Kidney (tissue), 13 donors: ENCODE measurements at regions not wholly inside any gene's neighbourhood (a gene's known extent, or its start where the extent isn't known, plus 50 kb on each side); places are given as distances from the start of the nearest gene placed in this dataset.
A peak's percentile ranks its signal among the peaks of the same experiment; 100 is the strongest.

Experiments used
- DNase-seq, 5 donors: peaks; one replicate each; pipeline ENCODE4 v3.0.0-alpha.2; 2013 to 2020
- FAIRE-seq: peaks from 2 replicates; lab custom pipeline; 2012; peaks lifted over from hg19 to GRCh38; lab: Jason Lieb, UNC
- H3K27ac ChIP-seq, 2 donors: one replicate each; pipeline ENCODE4 v1.7.0; 2013; ENCODE audit warnings: low read depth in 2 of 2, low read length in 2 of 2, inconsistent platforms in 1 of 2
- H3K27me3 ChIP-seq: one replicate; pipeline ENCODE4 v1.7.1; 2013; ENCODE audit warnings: low read length, inconsistent platforms; ENCODE audit not compliant: control insufficient read depth, insufficient read depth
- H3K36me3 ChIP-seq, 3 donors: one replicate each; pipeline versions ENCODE4 v1.7.0 to v1.7.1; 2013; ENCODE audit warnings: low read length in 3 of 3, control low read depth in 1 of 3, inconsistent platforms in 1 of 3; ENCODE audit not compliant: insufficient read depth in 3 of 3, control insufficient read depth in 2 of 3
- H3K4me1 ChIP-seq, 3 donors: one replicate each; pipeline versions ENCODE4 v1.7.0 to v1.7.1; 2013; ENCODE audit warnings: low read length in 3 of 3, inconsistent platforms in 1 of 3, low read depth in 1 of 3; ENCODE audit not compliant: control insufficient read depth in 2 of 3, insufficient read depth in 2 of 3
- H3K4me3 ChIP-seq, 3 donors: one replicate each; pipeline versions ENCODE4 v1.7.0 to v1.8.1; 2013; ENCODE audit warnings: low read length in 3 of 3, control low read depth in 1 of 3, inconsistent platforms in 1 of 3
- H3K9ac ChIP-seq, 3 donors: one replicate each; pipeline versions ENCODE4 v1.7.0 to v1.7.1; 2013; ENCODE audit warnings: low read length in 3 of 3, control low read depth in 1 of 3, inconsistent platforms in 1 of 3
- H3K9me3 ChIP-seq, 3 donors: one replicate each; pipeline versions ENCODE4 v1.7.0 to v1.7.1; 2013; ENCODE audit warnings: low read length in 3 of 3, control low read depth in 1 of 3, inconsistent platforms in 1 of 3; ENCODE audit not compliant: control insufficient read depth in 2 of 3, insufficient read depth in 1 of 3
- CTCF ChIP-seq: IDR thresholded peaks from 3 replicates; pipeline ENCODE4 v1.5.1; 2012; ENCODE audit warnings: mild to moderate bottlenecking, moderate library complexity, borderline replicate concordance; ENCODE audit not compliant: insufficient read depth; ENCODE audit errors: extremely low read depth
- intact Hi-C: fragments of 100-400 bp; cut with DNase I; formaldehyde crosslinking; loops from one replicate; pipeline ENCODE4 v1.11.1; 2022
- donor health status: control.
- donor health status: control.
- donor health status: control.
- donor health status: control.
- donor health status: control.
- donor health status: DM: yes; HTN: yes; CAD: no.
- donor health status: Normal renal cell carcinoma (clear cell type).

GRCh38 chr2:47227532-47228279 lies 51.4 kb upstream of the CALM2 start:
- Histone ChIP-seq H3K27me3 (no peaks in the 10 kb centered on the region), H3K4me3 (no peak overlapping the region), H3K27ac (no peak overlapping the region), H3K9ac (no peak overlapping the region), H3K36me3 (no peaks in the 10 kb centered on the region), H3K9me3 (no peaks in the 10 kb centered on the region), H3K4me1 (peaks cover 0 to 14% (median 12%) of the 10 kb centered on the region in 3 donors)
- FAIRE-seq (no peak), DNase-seq (peak in 1 of 5 donors; percentile 33)
- no peak for TF ChIP-seq CTCF
- intact Hi-C loops = no loop called here

GRCh38 chr2:47226923-47227220 lies 50.6 kb upstream of the CALM2 start:
- Histone ChIP-seq H3K9ac (no peak overlapping the region), H3K9me3 (no peaks in the 10 kb centered on the region), H3K27ac (no peak overlapping the region), H3K27me3 (no peaks in the 10 kb centered on the region), H3K4me3 (no peak overlapping the region), H3K36me3 (no peaks in the 10 kb centered on the region), H3K4me1 (peaks cover 0 to 14% (median 14%) of the 10 kb centered on the region in 3 donors)
- no peak for FAIRE-seq
- DNase-seq = no peak
- no peak for TF ChIP-seq CTCF
- intact Hi-C loops = no loop called here

- Histone ChIP-seq H3K9ac (no peak overlapping the region), H3K4me1 (peaks cover 0 to 16% (median 14%) of the 10 kb centered on the region in 3 donors), H3K27me3 (no peaks in the 10 kb centered on the region), H3K9me3 (no peaks in the 10 kb centered on the region), H3K36me3 (no peaks in the 10 kb centered on the region), H3K4me3 (no peak overlapping the region), H3K27ac (peak overlapping the region; percentile 18 to 26)
- FAIRE-seq = no peak
- intact Hi-C loops = no loop called here
- no peak for DNase-seq
- TF ChIP-seq CTCF = no peak
Observed at GRCh38 chr2:47226132-47226922, 50.0 kb upstream of the CALM2 start.
